ENCODE measurements at regions not wholly inside any gene's neighbourhood (a gene's known extent, or its start where the extent isn't known, plus 50 kb on each side); places are given as distances from the start of the nearest gene placed in this dataset.
A peak's percentile ranks its signal among the peaks of the same experiment; 100 is the strongest.

DNA sequence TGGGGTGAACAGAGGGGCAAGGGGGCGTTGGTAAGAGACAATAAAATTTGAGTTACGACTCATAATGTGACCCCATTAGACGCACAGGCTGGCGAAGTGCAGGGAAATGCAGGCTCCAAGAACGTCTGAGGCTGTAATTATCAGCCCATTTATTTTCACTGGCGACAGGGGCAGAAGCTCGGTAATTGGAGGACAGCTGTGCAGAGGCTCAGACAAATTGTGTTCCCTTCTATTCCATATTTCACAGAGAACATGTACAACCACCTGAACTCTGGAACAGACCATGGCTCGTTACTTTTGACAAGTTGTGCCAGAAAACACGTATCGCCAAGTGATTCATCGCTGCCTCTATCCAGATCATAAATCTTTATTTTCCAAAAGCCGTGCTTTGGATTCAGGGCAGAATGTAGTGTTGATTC is 137.3 kb upstream of the FRMD4A start:
- no peak for DNase-seq

DNA sequence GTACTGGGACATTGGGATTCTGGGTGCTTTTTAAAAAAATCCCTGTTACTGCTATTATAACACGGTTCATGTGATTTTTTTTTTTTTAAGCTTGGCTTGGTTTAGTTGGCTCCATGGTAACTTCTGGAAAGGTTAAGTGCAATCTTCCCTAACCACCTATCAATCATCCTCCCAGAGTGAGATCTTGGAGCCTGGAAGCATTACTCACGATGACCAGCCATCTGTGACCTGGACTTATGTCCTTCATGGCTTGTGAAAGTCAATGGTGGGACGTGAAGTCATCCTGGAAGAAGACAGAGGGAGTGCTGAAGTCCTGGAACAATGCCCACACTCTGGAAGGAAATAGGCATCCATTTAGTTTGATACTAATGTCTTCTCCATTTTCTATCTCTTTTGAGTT is 135.5 kb upstream of the FRMD4A start:
- DNase-seq, result no peak

DNA sequence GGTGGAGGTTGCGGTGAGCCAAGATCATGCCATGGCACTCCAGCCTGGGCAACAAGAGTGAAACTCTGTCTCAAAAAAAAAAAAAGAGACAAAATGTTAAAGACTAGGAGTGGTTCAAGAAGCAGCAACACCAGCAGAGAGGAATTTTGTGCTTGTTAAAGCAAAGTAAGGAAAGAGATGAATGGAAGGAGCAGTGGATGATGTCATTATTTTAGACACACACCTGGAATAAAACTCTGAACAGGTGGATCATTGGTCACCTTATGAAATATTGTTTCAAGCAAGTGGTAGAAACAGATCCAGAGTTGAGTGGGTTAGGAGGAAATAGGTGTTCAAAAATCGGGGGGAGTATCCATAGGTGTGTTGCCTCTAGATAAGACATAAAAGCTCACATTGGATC is 129.7 kb upstream of the FRMD4A start:
- no peak for DNase-seq

DNA sequence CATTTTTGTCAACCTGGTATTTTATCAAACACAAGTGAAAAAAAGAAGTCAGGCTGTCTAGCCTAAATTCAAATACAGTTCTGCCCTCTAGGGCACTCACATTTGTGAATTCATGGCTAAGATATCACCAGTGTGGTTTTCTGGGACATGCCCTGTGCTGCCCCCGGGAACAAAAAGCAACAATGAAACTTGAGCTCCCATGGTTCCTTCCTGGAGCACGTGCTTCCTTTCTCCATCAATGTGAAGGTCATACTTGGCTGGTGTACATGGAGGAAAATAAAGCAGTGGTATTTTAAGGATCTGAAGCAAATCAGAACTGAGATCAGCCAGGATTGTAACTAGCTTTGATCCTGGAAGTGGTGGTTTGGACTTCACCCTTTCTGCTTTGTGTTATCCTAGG is 128.9 kb upstream of the FRMD4A start:
- no peak for DNase-seq

DNA sequence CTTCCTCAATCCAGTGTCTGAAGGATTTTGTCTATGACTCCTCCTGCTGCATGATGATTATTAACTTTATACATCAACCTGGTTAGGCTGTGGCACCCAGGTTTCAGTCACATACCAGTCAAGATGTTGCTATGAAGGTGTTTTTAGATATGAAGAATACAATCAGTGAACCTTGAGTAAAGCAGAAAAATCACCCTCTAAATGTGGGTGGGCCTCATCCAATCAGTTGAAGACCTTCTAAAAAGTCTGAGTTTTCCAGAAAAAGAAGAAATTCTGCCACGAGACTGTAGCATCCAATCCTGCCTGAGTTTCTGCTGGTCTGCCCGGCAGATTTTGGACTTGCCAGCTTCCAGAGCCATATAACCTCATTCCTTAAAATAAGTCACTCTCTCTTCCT is 126.1 kb upstream of the FRMD4A start:
- DNase-seq, result no peak

GRCh38 chr10:14456218-14456869 is 125.6 kb upstream of the FRMD4A start:
- DNase-seq, result no peak

DNA sequence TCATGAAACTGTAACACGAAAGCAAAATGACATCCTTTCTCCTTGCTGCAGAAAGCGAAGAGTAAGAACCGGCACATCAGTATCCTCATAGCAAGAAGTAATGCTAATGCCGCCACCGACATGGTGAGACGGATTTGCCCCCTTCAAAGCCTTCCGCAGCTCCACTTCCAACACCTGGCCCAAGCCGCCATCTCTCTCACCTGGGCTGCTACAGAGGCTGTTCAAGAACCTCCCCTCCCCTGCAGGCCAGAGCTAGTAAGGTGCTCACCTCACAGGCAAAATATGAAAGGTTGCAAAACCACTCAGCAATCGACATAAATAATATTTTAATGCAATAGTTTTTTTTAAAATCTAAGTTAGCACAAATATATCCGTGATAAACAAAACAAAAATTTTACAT is 123.9 kb upstream of the FRMD4A start:
- DNase-seq, result no peak

- DNase-seq, result no peak
Observed at GRCh38 chr10:14454206-14454605, 123.5 kb upstream of the FRMD4A start.

DNA sequence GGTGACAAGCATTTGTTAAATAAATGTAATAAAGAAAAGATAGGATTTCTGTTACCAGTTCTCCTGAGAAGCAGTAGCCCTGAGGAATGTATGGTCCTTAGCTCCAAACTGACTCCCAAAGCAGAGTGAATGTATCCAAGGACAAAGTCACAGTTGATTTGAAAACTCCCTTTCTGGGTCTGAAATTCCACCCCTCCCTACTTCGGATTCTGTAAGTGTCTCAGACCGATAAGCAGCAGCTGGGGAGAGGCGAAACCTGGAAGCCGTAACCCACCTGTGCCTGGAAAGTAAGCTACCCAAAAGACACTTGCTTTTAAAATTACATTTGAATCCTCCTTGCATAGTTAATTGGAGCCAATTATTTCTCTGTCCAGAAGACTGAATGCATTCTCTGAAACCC is 122.9 kb upstream of the FRMD4A start:
- DNase-seq, result no peak

DNA sequence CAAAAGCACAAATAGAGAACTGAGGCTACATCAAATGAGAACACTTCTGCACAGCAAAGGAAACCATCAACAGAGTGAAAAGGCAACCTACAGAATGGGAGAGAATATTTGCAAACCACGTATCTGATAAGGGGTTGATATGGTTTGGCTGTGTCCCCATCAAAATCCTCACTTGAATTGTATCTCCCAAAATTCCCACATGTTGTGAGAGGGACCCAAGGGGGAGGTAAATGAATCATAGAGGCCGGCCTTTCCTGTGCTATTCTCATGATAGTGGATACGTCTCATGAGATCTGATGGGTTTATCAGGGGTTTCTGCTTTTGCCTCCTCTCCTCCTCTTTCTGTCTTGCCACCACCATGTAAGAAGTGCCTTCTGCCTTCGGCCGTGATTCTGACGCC is 120.6 kb upstream of the FRMD4A start:
- DNase-seq, result no peak

DNA sequence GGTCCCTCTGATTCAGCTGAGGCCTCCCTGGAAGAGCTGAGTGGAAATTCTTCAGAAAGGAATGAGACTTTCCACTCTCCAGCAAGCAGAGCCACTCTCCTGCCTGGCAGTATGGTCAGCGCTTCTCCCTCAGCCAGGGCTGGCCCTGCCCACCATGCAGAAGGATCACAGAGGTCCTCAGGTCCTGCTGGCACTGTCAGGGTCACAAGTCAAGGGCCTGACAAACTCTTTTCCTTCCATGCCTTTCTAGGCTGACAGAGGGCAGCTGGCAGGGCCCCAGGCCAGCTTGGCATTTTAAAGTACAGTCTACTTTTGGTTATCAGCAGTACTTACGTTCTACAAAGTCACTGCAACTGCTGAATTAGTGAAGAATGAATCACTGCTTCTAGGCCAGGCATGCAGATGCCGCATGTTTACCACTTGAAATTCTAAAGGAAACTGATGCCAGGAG is 119.3 kb upstream of the FRMD4A start:
- DNase-seq, result no peak

- no peak for DNase-seq
Observed at GRCh38 chr10:14449293-14449815, 118.6 kb upstream of the FRMD4A start.

DNA sequence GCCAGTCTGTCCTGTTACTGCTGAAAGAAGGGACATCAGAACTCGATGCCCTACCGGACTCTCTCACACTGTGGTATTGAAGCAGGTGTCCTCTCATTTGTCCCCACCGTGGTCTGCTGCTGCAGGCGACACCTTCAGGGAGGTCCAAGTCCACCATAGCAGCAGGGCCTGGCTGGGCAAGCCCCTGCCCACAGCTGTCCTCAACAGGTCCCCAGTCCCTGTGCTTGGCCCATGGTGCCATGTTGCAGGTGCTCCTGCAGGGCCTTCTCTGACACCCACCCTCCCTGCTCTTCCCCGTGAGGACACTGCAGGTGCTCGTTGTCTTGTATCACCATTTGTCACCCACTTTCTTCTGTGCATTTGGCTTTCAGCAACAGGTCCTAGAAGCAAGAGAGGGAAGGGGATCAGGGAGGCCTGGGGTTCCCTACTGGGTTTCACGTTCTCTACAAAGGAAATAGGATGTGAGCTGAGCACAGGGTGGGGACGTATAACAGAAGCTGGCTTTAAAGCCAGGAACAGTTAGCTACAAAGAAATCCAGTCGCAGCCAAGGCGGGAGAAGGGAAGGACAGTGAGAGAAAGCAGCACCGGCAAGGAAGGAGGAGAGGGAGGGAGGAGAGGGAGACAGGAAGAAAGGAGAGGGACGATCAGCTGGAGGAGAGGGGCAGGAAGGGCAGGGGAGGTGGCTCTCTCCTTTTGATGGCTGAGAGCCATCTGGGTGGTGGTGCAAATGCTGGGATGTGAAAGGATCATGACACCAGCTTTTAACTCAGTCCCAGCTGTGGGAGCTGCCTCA is 117.7 kb upstream of the FRMD4A start:
- DNase-seq, result no peak

DNA sequence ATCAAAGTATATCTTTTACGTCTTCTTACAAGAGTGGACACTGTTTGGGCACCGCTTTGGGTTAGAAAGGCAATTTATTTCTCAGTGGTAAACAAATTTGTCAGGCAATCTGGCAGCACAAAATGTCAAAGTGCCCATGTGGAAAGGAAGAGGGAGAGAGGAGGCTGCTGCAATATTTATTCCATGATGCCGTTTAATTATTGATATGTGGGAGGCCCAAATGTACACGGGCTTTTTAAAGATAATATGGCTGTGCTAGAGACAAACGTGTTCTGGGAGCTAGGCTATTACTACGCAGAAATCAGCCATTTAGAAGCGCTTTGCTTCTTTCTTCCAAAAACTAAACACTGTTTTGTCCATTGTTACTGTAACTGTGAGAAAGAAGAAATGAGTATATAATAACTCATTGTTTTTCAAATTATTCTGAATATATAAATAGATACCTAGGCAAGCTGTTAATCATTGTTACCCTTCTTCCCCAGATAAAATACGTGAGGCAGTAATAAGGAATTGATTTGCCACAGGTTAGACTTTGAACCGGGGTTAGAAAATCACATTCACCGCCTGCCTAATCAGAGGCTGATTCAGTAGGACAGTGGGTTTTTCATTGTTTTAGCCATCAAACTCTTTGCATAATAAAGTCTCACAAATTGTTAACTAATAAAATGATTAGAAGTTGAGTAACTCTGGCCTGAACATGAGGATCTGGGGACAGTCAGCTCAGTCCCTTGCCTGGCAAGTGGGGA is 116.5 kb upstream of the FRMD4A start:
- DNase-seq, result no peak

DNA sequence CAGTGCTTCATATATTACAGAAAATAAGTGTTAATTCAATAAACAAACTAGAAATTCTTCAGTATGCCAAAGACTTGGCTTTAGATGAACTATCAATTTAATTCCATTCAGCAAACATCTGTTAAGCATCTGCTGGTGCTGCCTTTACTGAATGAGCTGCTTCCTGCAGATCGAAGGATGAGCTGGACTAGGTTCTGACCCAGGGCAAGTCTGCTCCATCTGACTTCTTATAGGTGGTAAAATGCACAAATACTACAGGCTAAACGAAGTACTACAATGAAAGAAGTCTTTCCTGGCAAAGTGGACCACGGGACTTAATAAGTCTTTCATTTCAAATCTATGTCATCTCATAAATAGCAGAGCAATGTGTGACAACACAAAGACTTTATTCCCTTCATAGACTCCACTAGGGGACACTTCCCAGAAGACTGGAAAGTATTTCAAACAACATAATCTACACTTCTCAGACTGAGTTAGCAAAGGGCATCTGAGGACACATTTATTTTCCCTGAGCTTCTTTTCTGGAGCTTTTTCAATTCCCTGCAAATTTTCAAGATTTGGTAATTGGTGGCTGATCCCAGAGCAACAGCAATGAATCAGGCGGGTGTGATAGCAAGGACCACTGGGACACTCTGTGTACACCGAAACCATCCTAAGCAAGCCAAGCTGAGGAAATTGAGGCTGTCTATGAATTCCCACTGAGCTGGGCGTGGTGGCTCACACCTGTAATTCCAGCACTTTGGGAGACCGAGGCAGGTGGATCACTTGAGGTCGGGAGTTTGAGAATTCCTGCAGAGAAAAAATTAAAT is 108.9 kb upstream of the FRMD4A start:
- no peak for DNase-seq

DNA sequence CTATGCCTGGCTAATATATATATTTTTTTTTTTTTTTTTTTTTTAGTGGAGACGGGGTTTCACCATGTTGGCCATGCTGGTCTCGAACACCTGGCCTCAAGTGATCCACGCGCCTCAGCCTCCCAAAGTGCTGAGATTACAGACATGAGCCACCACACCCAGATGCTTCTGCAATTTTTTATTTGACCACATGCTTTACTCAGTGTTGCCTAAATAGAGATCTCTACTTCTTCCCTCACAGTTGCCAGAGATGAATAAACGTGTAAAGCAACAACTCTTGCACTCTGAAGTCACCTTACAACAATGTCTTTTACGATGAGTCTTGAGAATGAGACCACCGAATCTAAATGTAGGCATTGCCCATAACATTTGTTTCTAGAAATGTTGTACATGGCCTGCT is 107.9 kb upstream of the FRMD4A start:
- DNase-seq, result peak; percentile 6

GRCh38 chr10:14438057-14438456 is 107.3 kb upstream of the FRMD4A start:
- peak; percentile 37 for DNase-seq

- DNase-seq, result no peak
Observed at GRCh38 chr10:14435976-14436632, 105.4 kb upstream of the FRMD4A start.

DNA sequence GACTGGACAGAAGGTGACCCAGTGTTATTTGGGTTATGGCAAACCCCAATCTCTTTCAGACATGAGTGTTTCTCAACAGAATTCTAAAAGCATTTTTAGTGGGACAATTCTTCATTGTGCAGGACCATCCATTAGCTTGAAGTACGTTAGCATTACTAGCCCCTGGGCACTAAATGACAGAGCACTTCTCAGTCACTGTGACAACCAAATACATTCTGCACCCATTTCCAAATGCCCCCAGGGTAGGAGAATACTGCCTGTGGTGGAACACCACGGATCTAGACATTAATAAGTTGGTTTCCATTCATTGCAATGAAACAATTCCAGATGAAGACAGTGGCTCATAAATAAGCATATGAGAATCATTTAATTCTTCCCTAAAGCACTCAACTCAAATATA is 102.4 kb upstream of the FRMD4A start:
- DNase-seq, result no peak

DNA sequence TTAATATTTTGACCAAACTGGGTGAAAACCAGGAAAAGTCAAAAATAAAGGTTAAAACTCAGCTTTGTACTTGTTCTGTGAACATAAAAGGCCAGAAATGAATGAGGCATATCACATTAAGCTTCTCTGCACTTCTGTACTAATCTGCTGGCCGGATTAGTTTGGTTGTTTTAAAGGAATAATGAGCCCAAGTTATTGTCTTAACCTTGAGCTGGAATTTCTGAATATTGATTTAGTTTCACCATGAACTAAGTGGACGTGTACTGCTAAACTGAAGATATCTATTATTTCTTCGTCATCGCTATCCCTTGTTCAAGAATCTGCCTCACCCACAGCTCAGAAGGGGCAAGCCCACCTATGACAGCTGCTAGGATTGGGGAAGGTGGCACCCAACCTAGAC is 101.1 kb upstream of the FRMD4A start:
- DNase-seq, result no peak

GRCh38 chr10:14429043-14429700 is 98.4 kb upstream of the FRMD4A start:
- no peak for DNase-seq

DNA sequence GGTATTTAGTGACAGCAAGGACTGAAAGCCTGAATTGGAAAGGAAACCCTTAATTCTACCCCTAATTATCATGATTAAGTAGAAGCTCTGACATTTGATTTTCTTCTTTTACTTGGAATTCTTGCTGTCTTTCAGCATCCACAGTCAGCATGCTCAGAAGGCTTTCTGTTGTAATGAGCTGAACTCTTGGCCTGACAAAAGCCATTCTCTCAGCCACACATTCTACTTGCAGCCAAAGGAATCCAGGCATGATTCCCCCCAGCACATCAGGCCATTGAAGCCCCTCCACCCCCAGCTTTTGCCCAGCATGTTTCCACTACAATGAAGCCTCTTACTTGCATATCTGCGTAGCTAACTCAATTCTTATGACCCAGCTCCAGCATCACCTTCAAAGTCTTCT is 94.3 kb upstream of the FRMD4A start:
- DNase-seq, result no peak
